B cell (primary cell): ENCODE measurements at regions not wholly inside any gene's neighbourhood (a gene's known extent, or its start where the extent isn't known, plus 50 kb on each side); places are given as distances from the start of the nearest gene placed in this dataset.
"Not testable (repeated sequence)": the region's sequence is repeated elsewhere in the genome, so short reads cannot be mapped to it uniquely, and the experiment has no call there.

Experiments
- CTCF ChIP-seq: fragments of 200-600 bp; IDR thresholded peaks from one replicate; pipeline ENCODE4 v1.8.0; 2022; ENCODE audit warnings: antibody characterized with exemption, mild to moderate bottlenecking
- EZH2 ChIP-seq: IDR thresholded peaks from 2 replicates; pipeline ENCODE4 v1.6.1; 2012; ENCODE audit warnings: borderline replicate concordance, low read depth, mild to moderate bottlenecking, moderate library complexity, low read length; ENCODE audit not compliant: insufficient read depth, poor library complexity, severe bottlenecking

DNA sequence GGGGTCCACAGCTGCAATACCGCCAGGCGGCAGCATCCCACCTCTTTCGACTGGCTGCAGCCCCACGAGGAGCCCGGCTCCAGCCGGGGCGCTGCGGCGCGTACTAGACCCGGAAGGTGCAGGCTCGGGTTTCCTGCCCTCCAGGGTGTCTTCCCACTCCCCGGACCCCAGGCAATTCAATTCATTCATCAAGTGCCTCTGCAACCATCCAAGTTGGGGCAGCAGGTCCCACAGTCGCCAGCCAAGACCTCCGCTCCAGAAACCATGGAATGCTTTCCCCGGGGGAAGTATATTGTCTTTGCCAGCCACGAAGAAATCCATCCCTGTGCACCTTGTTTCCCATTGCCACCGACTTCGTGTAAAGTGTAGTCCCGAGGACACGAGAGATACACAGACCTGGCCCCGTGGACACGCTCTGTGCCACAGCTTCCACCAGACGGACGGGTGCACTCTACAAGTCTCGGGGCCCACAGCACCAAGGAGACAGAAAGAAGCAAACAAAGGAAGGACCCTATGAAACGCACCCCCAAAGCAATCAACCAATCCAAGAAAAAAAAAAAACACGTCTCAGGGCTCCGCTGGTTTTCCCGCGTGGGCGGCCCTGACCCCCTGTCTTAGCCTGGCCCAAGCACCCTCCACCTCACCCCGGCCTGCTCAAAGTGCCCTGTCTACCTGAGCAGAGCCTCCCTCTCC lies 3930.2 kb upstream of the OR11H1 start:
- TF ChIP-seq CTCF, EZH2: not testable (repeated sequence)
